Endothelial cell (in vitro differentiated cells): ENCODE measurements at regions not wholly inside any gene's neighbourhood (a gene's known extent, or its start where the extent isn't known, plus 50 kb on each side); places are given as distances from the start of the nearest gene placed in this dataset.

Experiments
- DNase-seq: peaks from one replicate; pipeline ENCODE4 v3.0.0; 2021; ENCODE audit warnings: low spot score
- H3K27ac Mint-ChIP-seq: one replicate; pipeline ENCODE4 v1.8.0; 2021; ENCODE audit warnings: mixed read lengths, inconsistent platforms; ENCODE audit not compliant: unreplicated experiment
- H3K27me3 Mint-ChIP-seq: one replicate; pipeline ENCODE4 v1.8.0; 2021; ENCODE audit warnings: mild to moderate bottlenecking, moderate library complexity, mixed read lengths, inconsistent platforms; ENCODE audit not compliant: unreplicated experiment
- H3K36me3 Mint-ChIP-seq: one replicate; pipeline ENCODE4 v1.8.0; 2021; ENCODE audit warnings: mild to moderate bottlenecking, low read depth, mixed read lengths, inconsistent platforms; ENCODE audit not compliant: unreplicated experiment
- H3K4me1 Mint-ChIP-seq: one replicate; pipeline ENCODE4 v1.8.0; 2021; ENCODE audit warnings: mild to moderate bottlenecking, mixed read lengths, inconsistent platforms; ENCODE audit not compliant: unreplicated experiment
- H3K4me3 Mint-ChIP-seq: one replicate; pipeline ENCODE4 v1.8.0; 2021; ENCODE audit warnings: mild to moderate bottlenecking, mixed read lengths, inconsistent platforms; ENCODE audit not compliant: unreplicated experiment
- H3K9me3 Mint-ChIP-seq: one replicate; pipeline ENCODE4 v1.8.0; 2021; ENCODE audit warnings: mixed read lengths, inconsistent platforms; ENCODE audit not compliant: unreplicated experiment
- TF ChIP-seq, protein P1 (sequence below): fragments of 200-600 bp; sonication (generic); IDR thresholded peaks from one replicate; pipeline ENCODE4 v1.5.0; 2021; ENCODE audit warnings: antibody characterized with exemption; ENCODE audit not compliant: unreplicated experiment

DNA sequence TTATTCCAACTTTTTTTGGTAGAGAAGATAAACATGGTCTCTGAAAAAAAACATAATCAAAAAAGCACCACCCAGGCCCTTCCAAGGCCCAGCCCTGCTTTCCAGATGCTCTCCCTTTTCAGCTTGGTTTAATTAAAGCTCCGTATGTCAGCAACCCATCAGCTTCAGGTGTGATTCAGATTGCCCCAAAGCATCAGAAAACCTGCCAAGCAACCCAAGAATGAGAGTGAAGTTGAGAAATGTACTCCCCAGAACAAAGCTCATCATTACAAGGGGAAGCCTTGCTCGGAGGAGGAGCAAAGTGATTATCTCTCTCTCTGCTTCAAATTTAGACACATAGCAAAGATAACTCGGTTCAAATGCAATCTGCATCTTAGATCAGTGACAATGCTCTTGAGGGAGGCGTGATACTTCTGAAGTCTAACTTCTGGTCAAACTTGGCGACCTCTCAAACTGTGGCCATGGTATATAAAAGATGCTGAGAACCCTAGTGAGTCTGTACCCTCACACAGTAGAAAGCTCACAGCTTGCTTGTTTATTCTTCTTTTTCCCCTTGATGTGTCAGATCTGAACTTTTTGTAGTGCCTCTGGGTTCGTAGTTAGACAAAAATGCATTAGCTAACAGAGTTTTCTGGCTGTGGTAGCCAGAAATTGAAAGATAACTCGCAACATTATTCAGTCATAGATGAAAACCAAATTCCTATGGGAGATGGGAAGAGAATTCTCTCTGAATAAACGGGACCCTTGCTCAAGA is 63.3 kb upstream of the ZC3H11B start:
- Mint-ChIP-seq H3K27ac (no peak overlapping the region), H3K9me3 (no peaks in the 10 kb centered on the region), H3K27me3 (no peaks in the 10 kb centered on the region), H3K36me3 (no peaks in the 10 kb centered on the region), H3K4me1 (no peaks in the 10 kb centered on the region), H3K4me3 (no peak overlapping the region)
- no peak for DNase-seq
- TF ChIP-seq, protein P1, sequence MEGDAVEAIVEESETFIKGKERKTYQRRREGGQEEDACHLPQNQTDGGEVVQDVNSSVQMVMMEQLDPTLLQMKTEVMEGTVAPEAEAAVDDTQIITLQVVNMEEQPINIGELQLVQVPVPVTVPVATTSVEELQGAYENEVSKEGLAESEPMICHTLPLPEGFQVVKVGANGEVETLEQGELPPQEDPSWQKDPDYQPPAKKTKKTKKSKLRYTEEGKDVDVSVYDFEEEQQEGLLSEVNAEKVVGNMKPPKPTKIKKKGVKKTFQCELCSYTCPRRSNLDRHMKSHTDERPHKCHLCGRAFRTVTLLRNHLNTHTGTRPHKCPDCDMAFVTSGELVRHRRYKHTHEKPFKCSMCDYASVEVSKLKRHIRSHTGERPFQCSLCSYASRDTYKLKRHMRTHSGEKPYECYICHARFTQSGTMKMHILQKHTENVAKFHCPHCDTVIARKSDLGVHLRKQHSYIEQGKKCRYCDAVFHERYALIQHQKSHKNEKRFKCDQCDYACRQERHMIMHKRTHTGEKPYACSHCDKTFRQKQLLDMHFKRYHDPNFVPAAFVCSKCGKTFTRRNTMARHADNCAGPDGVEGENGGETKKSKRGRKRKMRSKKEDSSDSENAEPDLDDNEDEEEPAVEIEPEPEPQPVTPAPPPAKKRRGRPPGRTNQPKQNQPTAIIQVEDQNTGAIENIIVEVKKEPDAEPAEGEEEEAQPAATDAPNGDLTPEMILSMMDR: no peak

DNA sequence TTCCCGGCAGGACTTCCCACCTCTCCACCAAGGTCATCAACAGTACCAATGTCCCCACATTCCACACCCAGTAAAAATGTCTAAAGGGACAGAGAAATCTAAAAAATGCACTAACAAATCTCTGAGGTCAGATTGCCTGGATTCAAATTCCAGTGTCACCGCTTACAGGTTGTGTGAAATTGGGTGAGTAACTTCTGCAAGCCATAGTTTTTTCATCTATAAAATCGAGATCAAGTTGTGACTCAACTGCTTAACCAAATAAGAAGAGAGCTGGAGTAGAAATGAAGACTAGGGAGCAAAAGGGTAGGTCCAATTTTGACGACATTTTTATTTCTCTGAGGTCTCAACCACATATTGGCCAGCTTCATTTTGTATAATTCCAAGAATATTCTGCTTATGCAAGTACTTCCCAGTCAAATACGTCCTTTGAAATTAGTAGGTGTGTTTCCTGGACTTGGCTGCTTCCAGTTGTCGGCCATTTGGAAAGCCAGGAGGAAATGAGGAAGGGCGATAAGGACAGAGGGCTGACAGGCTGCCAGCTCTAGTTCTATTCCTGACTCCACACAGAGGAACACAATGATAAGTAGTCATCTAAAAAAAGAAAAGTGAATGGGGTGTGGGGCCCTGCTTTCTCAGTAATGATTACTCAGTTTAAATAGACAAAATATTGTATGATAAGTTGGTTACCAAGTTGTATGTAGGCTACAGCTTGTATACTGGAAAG is 57.7 kb upstream of the ZC3H11B start:
- DNase-seq: no peak
- Mint-ChIP-seq H3K27me3 (no peaks in the 10 kb centered on the region), H3K36me3 (no peaks in the 10 kb centered on the region), H3K9me3 (no peaks in the 10 kb centered on the region), H3K27ac (no peak overlapping the region), H3K4me3 (no peak overlapping the region), H3K4me1 (peaks cover 4% of the 10 kb centered on the region)
- TF ChIP-seq, protein P1: no peak

DNA sequence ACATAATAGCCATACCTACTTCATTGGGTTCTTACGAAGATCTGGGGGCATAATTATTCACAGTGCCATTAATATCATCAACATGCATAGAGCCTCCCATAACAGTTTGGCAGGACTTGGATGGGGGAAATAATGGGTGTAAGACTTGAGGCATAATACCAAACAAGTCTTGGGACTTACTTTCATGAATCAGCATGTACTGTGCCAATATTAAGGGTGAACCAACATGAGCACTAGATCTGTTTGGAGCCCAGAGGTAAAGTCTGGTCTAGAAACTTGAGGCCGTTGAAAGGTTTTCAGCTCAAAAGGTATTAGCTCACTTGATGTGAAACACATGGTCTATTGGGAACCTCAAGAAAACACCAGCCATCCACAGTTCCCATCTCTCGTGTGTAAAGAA is 56.7 kb upstream of the ZC3H11B start:
- no peak overlapping the region for H3K27ac Mint-ChIP-seq
- H3K27me3 Mint-ChIP-seq: no peaks in the 10 kb centered on the region
- TF ChIP-seq, protein P1: no peak
- H3K36me3 Mint-ChIP-seq: no peaks in the 10 kb centered on the region
- no peaks in the 10 kb centered on the region for H3K9me3 Mint-ChIP-seq
- DNase-seq: no peak
- H3K4me3 Mint-ChIP-seq: no peak overlapping the region
- peaks cover 4% of the 10 kb centered on the region for H3K4me1 Mint-ChIP-seq

DNA sequence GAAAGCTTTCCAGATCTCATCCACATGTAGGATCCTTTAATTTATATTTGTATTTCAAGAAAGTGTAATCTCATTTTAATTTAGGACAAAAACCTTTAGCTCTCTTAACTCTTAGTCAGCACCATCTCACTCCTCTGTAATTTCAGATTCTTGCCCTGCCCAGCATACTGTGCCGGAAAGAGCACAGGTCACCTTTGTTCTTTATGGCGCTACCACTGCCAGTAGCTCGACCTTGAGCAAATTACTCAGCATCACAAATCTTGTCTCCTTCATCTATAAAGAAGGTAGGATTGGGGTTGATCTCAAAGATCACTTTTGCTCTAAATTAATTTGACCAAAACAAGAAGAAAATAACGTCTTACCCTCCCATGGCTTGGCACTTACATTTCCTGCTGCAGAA is 56.1 kb upstream of the ZC3H11B start:
- DNase-seq: no peak
- TF ChIP-seq, protein P1: no peak
- H3K27me3 Mint-ChIP-seq: no peaks in the 10 kb centered on the region
- H3K9me3 Mint-ChIP-seq: no peaks in the 10 kb centered on the region
- peaks cover 4% of the 10 kb centered on the region for H3K4me1 Mint-ChIP-seq
- no peaks in the 10 kb centered on the region for H3K36me3 Mint-ChIP-seq
- H3K4me3 Mint-ChIP-seq: no peak overlapping the region
- no peak overlapping the region for H3K27ac Mint-ChIP-seq

DNA sequence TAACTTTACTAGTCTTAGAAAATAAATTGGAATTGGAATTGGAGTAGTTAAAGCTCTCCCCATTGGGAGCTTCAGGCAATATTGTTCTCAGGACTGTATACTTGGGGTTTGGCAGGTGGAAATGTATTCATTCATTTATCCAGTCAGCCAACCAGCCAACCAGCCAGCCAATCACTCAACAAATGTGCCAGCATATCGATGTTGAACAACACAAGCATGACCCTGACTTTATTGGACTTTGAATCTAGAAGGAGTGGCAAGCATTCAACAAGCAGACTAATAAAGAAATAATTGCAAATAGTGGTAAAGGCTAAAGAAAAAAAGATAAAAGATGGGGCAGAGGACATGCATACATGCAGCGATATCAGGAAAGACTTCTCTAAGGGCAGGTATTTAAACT is 55.5 kb upstream of the ZC3H11B start:
- H3K4me1 Mint-ChIP-seq: peaks cover 4% of the 10 kb centered on the region
- H3K9me3 Mint-ChIP-seq: no peaks in the 10 kb centered on the region
- no peak for DNase-seq

More for the DNA sequence above, 55.5 kb upstream of the ZC3H11B start:
- Mint-ChIP-seq H3K4me3 (no peak overlapping the region), H3K27me3 (no peaks in the 10 kb centered on the region), H3K27ac (no peak overlapping the region), H3K36me3 (no peaks in the 10 kb centered on the region)
- TF ChIP-seq, protein P1: no peak
